Chondrocyte (in vitro differentiated cells): ENCODE measurements at regions not wholly inside any gene's neighbourhood (a gene's known extent, or its start where the extent isn't known, plus 50 kb on each side); places are given as distances from the start of the nearest gene placed in this dataset.
"Not testable (repeated sequence)": the region's sequence is repeated elsewhere in the genome, so short reads cannot be mapped to it uniquely, and the experiment has no call there.

Experiments
- DNase-seq: peaks from one replicate; pipeline ENCODE4 v3.0.0; 2021; ENCODE audit warnings: mixed read lengths, low spot score
- H3K27ac Mint-ChIP-seq: one replicate; pipeline ENCODE4 v1.8.0; 2021; ENCODE audit warnings: mild to moderate bottlenecking, moderate library complexity, mixed read lengths; ENCODE audit not compliant: unreplicated experiment
- H3K27me3 Mint-ChIP-seq: 2 replicates; pipeline ENCODE4 v1.8.0; 2021; ENCODE audit warnings: low read depth, mixed read lengths
- H3K36me3 Mint-ChIP-seq: 2 replicates; pipeline ENCODE4 v1.8.0; 2021; ENCODE audit warnings: low read depth, mixed read lengths
- H3K4me1 Mint-ChIP-seq: 2 replicates; pipeline ENCODE4 v1.8.0; 2021; ENCODE audit warnings: low read depth, mild to moderate bottlenecking, mixed read lengths
- H3K4me3 Mint-ChIP-seq: one replicate; pipeline ENCODE4 v1.8.0; 2021; ENCODE audit warnings: mild to moderate bottlenecking, moderate library complexity, mixed read lengths; ENCODE audit not compliant: unreplicated experiment
- H3K9me3 Mint-ChIP-seq: 2 replicates; pipeline ENCODE4 v1.8.0; 2021; ENCODE audit warnings: low read depth, mixed read lengths
- CTCF ChIP-seq: fragments of 200-600 bp; sonication (generic); IDR thresholded peaks from 2 replicates; pipeline ENCODE4 v1.5.0; 2021; ENCODE audit warnings: antibody characterized with exemption, mild to moderate bottlenecking, moderate library complexity

- H3K4me1 Mint-ChIP-seq, H3K4me3 Mint-ChIP-seq, H3K36me3 Mint-ChIP-seq, DNase-seq, H3K27ac Mint-ChIP-seq, H3K9me3 Mint-ChIP-seq, H3K27me3 Mint-ChIP-seq: not testable (repeated sequence)
Observed at GRCh38 chr1:83135524-83136157, 863.3 kb downstream of the TTLL7 start.

- DNase-seq, H3K4me3 Mint-ChIP-seq, H3K27ac Mint-ChIP-seq, H3K36me3 Mint-ChIP-seq, H3K4me1 Mint-ChIP-seq, H3K9me3 Mint-ChIP-seq, H3K27me3 Mint-ChIP-seq: not testable (repeated sequence)
Observed at GRCh38 chr1:83134322-83135014, 864.5 kb downstream of the TTLL7 start.

GRCh38 chr1:83131692-83131955 is 867.3 kb downstream of the TTLL7 start:
- no peak for TF ChIP-seq CTCF
- DNase-seq: no peak
- no peak overlapping the region for H3K27ac Mint-ChIP-seq

GRCh38 chr1:83130886-83131691 is 867.8 kb downstream of the TTLL7 start:
- H3K9me3 Mint-ChIP-seq: no peaks in the 10 kb centered on the region
- H3K4me1 Mint-ChIP-seq: no peaks in the 10 kb centered on the region
- H3K36me3 Mint-ChIP-seq: peaks cover 1% of the 10 kb centered on the region
- H3K27ac Mint-ChIP-seq: no peak overlapping the region
- no peak for TF ChIP-seq CTCF
- no peak overlapping the region for H3K4me3 Mint-ChIP-seq
- no peak for DNase-seq
- no peaks in the 10 kb centered on the region for H3K27me3 Mint-ChIP-seq

More at GRCh38 chr1:83131692-83131955, 867.3 kb downstream of the TTLL7 start:
- no peaks in the 10 kb centered on the region for H3K27me3 Mint-ChIP-seq
- no peak overlapping the region for H3K4me3 Mint-ChIP-seq
- no peaks in the 10 kb centered on the region for H3K4me1 Mint-ChIP-seq
- peaks cover 1% of the 10 kb centered on the region for H3K36me3 Mint-ChIP-seq
- peaks cover under 1% of the 10 kb centered on the region for H3K9me3 Mint-ChIP-seq

- DNase-seq: no peak
- peaks cover 1% of the 10 kb centered on the region for H3K36me3 Mint-ChIP-seq
- H3K27me3 Mint-ChIP-seq: no peaks in the 10 kb centered on the region
- no peak overlapping the region for H3K27ac Mint-ChIP-seq
- no peak for TF ChIP-seq CTCF
- no peaks in the 10 kb centered on the region for H3K9me3 Mint-ChIP-seq
- no peak overlapping the region for H3K4me3 Mint-ChIP-seq
- no peaks in the 10 kb centered on the region for H3K4me1 Mint-ChIP-seq
Observed at GRCh38 chr1:83129107-83129506, 869.8 kb downstream of the TTLL7 start.

- TF ChIP-seq CTCF: no peak
- Mint-ChIP-seq H3K9me3 (no peaks in the 10 kb centered on the region), H3K27ac (no peak overlapping the region)
Observed at GRCh38 chr1:83125456-83125855, 873.5 kb downstream of the TTLL7 start.

More at GRCh38 chr1:83125456-83125855, 873.5 kb downstream of the TTLL7 start:
- DNase-seq: no peak
- Mint-ChIP-seq H3K4me1 (peaks cover 10% of the 10 kb centered on the region), H3K27me3 (no peaks in the 10 kb centered on the region), H3K4me3 (no peak overlapping the region), H3K36me3 (no peaks in the 10 kb centered on the region)
